K562 (cell line): ENCODE measurements at regions not wholly inside any gene's neighbourhood (a gene's known extent, or its start where the extent isn't known, plus 50 kb on each side); places are given as distances from the start of the nearest gene placed in this dataset.

Experiments
- ATAC-seq: fragments of 200-7000 bp; cut with Tn5 transposase; 3 replicates; pipeline ENCODE4 v1.9.1; 2020; ENCODE audit warnings: moderate library complexity
- BruUV-seq: library from RNA; stranded (reverse); fragments of 400-500 nt; replicated peaks from 2 replicates; lab custom pipeline; 2021; lab: Mats Ljungman, UMichigan
- CTCF ChIA-PET: fragments of 300-600 bp; formaldehyde crosslinking; extraction: SDS; loops from one replicate; lab custom pipeline; 2021; ENCODE audit warnings: low intra/inter-chr PET ratio; lab: Yijun Ruan, JAX
- POLR2A ChIA-PET: fragments of 300-600, 350-650 bp; sonication (Branson Sonifier 250); formaldehyde crosslinking; extraction: SDS; loops from one replicate; lab custom pipeline; 2021; ENCODE audit warnings: antibody characterized with exemption, inconsistent platforms; lab: Yijun Ruan, JAX
- DNase-seq, 4 experiments: peaks; one replicate each; pipeline versions ENCODE4 v3.0.0 to v3.0.0-alpha.2; 2011 to 2018; ENCODE audit warnings: low spot score in 3 of 4, mixed read lengths in 3 of 4; ENCODE audit errors: extremely low read depth in 1 of 4
- FAIRE-seq: peaks from 2 replicates; lab custom pipeline; 2011; peaks lifted over from hg19 to GRCh38; lab: Jason Lieb, UNC
- H2AFZ ChIP-seq: 2 replicates; pipeline ENCODE4 v1.6.0; 2011; ENCODE audit warnings: low read depth, low read length, control low read depth, inconsistent platforms
- H3K27ac ChIP-seq: fragments of 200-600 bp; 3 replicates; pipeline ENCODE4 v1.8.0; 2011; ENCODE audit warnings: low read depth, mild to moderate bottlenecking, control low read depth, inconsistent platforms, low read length, moderate library complexity, mixed read lengths; ENCODE audit errors: extremely low read depth
- H3K27me3 ChIP-seq, 2 experiments: fragments of 300-600 bp in 1 of 2; 2 replicates in 1 of 2; 3 replicates in 1 of 2; pipeline versions ENCODE4 v1.6.0 to v1.8.0; 2011; ENCODE audit warnings: inconsistent platforms in 2 of 2, low read length in 2 of 2, mild to moderate bottlenecking in 1 of 2, mixed read lengths in 1 of 2, moderate library complexity in 1 of 2; ENCODE audit not compliant: control insufficient read depth in 2 of 2, insufficient read depth in 2 of 2
- H3K36me3 ChIP-seq: fragments of 300-600 bp; 3 replicates; pipeline ENCODE4 v1.8.0; 2011; ENCODE audit warnings: mild to moderate bottlenecking, low read length, inconsistent platforms; ENCODE audit not compliant: control insufficient read depth, insufficient read depth
- H3K4me1 ChIP-seq, 2 experiments: fragments of 200-600 bp in 1 of 2; replicated peaks in 1 of 2; 2 replicates in 1 of 2; 3 replicates in 1 of 2; pipeline versions ENCODE4 v1.5.1 to v1.8.0; 2011; ENCODE audit warnings: inconsistent platforms in 2 of 2, low read length in 2 of 2, mild to moderate bottlenecking in 1 of 2, mixed read lengths in 1 of 2, moderate library complexity in 1 of 2; ENCODE audit not compliant: control insufficient read depth in 2 of 2, insufficient read depth in 2 of 2
- H3K4me2 ChIP-seq: 2 replicates; pipeline ENCODE4 v1.6.1; 2011; ENCODE audit warnings: low read length, control low read depth, inconsistent platforms, mixed read lengths; ENCODE audit not compliant: insufficient read depth
- H3K4me3 ChIP-seq: fragments of 200-600 bp; sonication (generic), shearing (Covaris generic); 2 replicates; pipeline ENCODE4 v1.5.1; 2016; ENCODE audit warnings: control low read depth, inconsistent platforms
- H3K79me2 ChIP-seq: fragments of 200-600 bp; 3 replicates; pipeline ENCODE4 v1.8.0; 2011; ENCODE audit warnings: low read length, inconsistent platforms; ENCODE audit not compliant: control insufficient read depth, insufficient read depth
- H3K9ac ChIP-seq, 2 experiments: 2 replicates each; pipeline versions ENCODE4 v1.6.0 to v1.6.1; 2011; ENCODE audit warnings: low read depth in 2 of 2, low read length in 2 of 2, control low read depth in 1 of 2, inconsistent platforms in 1 of 2, mild to moderate bottlenecking in 1 of 2, mixed read lengths in 1 of 2; ENCODE audit not compliant: insufficient read depth in 1 of 2
- H3K9me1 ChIP-seq: one replicate; pipeline ENCODE4 v1.6.0; 2011; ENCODE audit warnings: inconsistent platforms, mild to moderate bottlenecking, low read length, moderate library complexity; ENCODE audit not compliant: control insufficient read depth, insufficient read depth
- H3K9me3 ChIP-seq: replicated peaks from 2 replicates; pipeline ENCODE4 v1.5.1; 2011; ENCODE audit warnings: low read depth, low read length, inconsistent platforms; ENCODE audit not compliant: control insufficient read depth, insufficient read depth
- H4K20me1 ChIP-seq: replicated peaks from 2 replicates; pipeline ENCODE4 v1.6.1; 2011; ENCODE audit warnings: low read length, inconsistent platforms, mixed read lengths; ENCODE audit not compliant: control insufficient read depth, insufficient read depth
- CC2D1A ChIP-seq: fragments of 450-650 bp; IDR thresholded peaks from 2 replicates; pipeline ENCODE4 v1.6.1; 2017; ENCODE audit warnings: mild to moderate bottlenecking
- DNMT1 ChIP-seq: fragments of 450-650 bp; IDR thresholded peaks from 2 replicates; pipeline ENCODE4 v1.6.1; 2016; ENCODE audit warnings: antibody characterized with exemption, mild to moderate bottlenecking
- DPF2 ChIP-seq: fragments of 450-650 bp; IDR thresholded peaks from 2 replicates; pipeline ENCODE4 v1.6.1; 2016
- ESRRA ChIP-seq: fragments of 450-650 bp; IDR thresholded peaks from 2 replicates; pipeline ENCODE4 v1.6.1; 2014; ENCODE audit warnings: low read depth, mild to moderate bottlenecking, moderate library complexity, borderline replicate concordance
- HNRNPH1 ChIP-seq: fragments of 200-400 bp; formaldehyde crosslinking; optimal IDR thresholded peaks from 2 replicates; pipeline ENCODE3; 2017; ENCODE audit warnings: low read depth, mild to moderate bottlenecking, low read length, moderate library complexity
- HNRNPLL ChIP-seq: fragments of 200-400 bp; formaldehyde crosslinking; IDR thresholded peaks from 2 replicates; pipeline ENCODE4 v1.6.1; 2017; ENCODE audit warnings: low read length, low read depth, mild to moderate bottlenecking; ENCODE audit not compliant: poor library complexity, severe bottlenecking
- KAT8 ChIP-seq: fragments of 450-650 bp; IDR thresholded peaks from 2 replicates; pipeline ENCODE4 v1.6.1; 2016; ENCODE audit warnings: low read depth, mild to moderate bottlenecking
- NFIC ChIP-seq: fragments of 450-650 bp; IDR thresholded peaks from 2 replicates; pipeline ENCODE4 v1.6.1; 2017; ENCODE audit warnings: mild to moderate bottlenecking, inconsistent platforms
- NFXL1 ChIP-seq: fragments of 450-650 bp; formaldehyde crosslinking; IDR thresholded peaks from 2 replicates; pipeline ENCODE4 v1.4.0; 2021; ENCODE audit warnings: mild to moderate bottlenecking
- RFX7 ChIP-seq: fragments of 250-450 bp; sonication (Bioruptor Pico); IDR thresholded peaks from 2 replicates; pipeline ENCODE4 v1.5.1; 2021; ENCODE audit warnings: mild to moderate bottlenecking
- SMAD1 ChIP-seq: fragments of 150-350 bp; IDR thresholded peaks from 2 replicates; pipeline ENCODE4 v1.6.1; 2014; ENCODE audit warnings: low read length, low read depth; ENCODE audit not compliant: partially characterized antibody
- ZKSCAN3 ChIP-seq: fragments of 250-450 bp; sonication (Bioruptor Pico); IDR thresholded peaks from 2 replicates; pipeline ENCODE4 v1.4.0; 2020
- ZNF583 ChIP-seq: fragments of 250-450 bp; sonication (Bioruptor Pico); IDR thresholded peaks from 2 replicates; pipeline ENCODE4 v1.4.0; 2020
- ZNF699 ChIP-seq: fragments of 250-450 bp; sonication (Bioruptor Pico); IDR thresholded peaks from 2 replicates; pipeline ENCODE4 v1.8.0; 2021; ENCODE audit warnings: mild to moderate bottlenecking, moderate library complexity; ENCODE audit not compliant: insufficient replicate concordance
- WGBS: fragments of 100-300 bp; shearing (Covaris generic); methylation state at CpG from one replicate; pipeline ENCODE4 v1.1.6; 2016; ENCODE audit warnings: low coverage, mixed read lengths; ENCODE audit not compliant: insufficient coverage; ENCODE audit errors: missing lambda C conversion rate; 5-methylcytosine and 5-hydroxymethylcytosine counted together
- in situ Hi-C: fragments of 300-500 bp; cut with MboI; formaldehyde crosslinking; loops from 4 replicates; pipeline ENCODE4 v1.15.0; 2018; ENCODE audit warnings: inconsistent platforms, mixed read lengths
- intact Hi-C: fragments of 100-400 bp; cut with micrococcal nuclease; formaldehyde crosslinking; loops from 2 replicates; pipeline ENCODE4 v1.14.2; 2022

GRCh38 chr4:125961626-125962025 lies 646.9 kb downstream of the FAT4 start:
- no peak for DNase-seq
- no peak overlapping the region for H3K4me3 ChIP-seq
- no peak for ATAC-seq
- no peaks in the 10 kb centered on the region for H3K36me3 ChIP-seq
- FAIRE-seq: no peak
- TF ChIP-seq CC2D1A: no peak
- no peak for TF ChIP-seq HNRNPH1
- no peak for TF ChIP-seq ZNF583 (CRISPR knock-in tag)
- no peak for TF ChIP-seq NFIC
- TF ChIP-seq ESRRA: no peak
- TF ChIP-seq DNMT1: no peak
- TF ChIP-seq SMAD1: no peak
- TF ChIP-seq RFX7 (CRISPR knock-in tag): no peak
- no peak for TF ChIP-seq HNRNPLL
- TF ChIP-seq NFXL1 (CRISPR knock-in tag): no peak
- TF ChIP-seq ZNF699: no peak
- TF ChIP-seq DPF2: no peak
- TF ChIP-seq ZKSCAN3 (CRISPR knock-in tag): no peak
- no peak for TF ChIP-seq KAT8
- intact Hi-C loops: no loop called here
- H3K4me1 ChIP-seq: no peaks in the 10 kb centered on the region
- in situ Hi-C loops: no loop called here
- no peaks in the 10 kb centered on the region for H3K9me1 ChIP-seq
- WGBS: 0% methylated on average over 5 of the region's 5 CpGs
- H3K4me2 ChIP-seq: no peak overlapping the region
- H3K9ac ChIP-seq: no peak overlapping the region; a peak in 1 of 4 replicates
- CTCF ChIA-PET: no interaction called here
- no peaks in the 10 kb centered on the region for H3K27me3 ChIP-seq
- H3K27ac ChIP-seq: no peak overlapping the region
- no peaks in the 10 kb centered on the region for H3K79me2 ChIP-seq
- H2AFZ ChIP-seq: no peak overlapping the region
- no peaks in the 10 kb centered on the region for H4K20me1 ChIP-seq
- POLR2A ChIA-PET: no interaction called here
- H3K9me3 ChIP-seq: no peaks in the 10 kb centered on the region
- no TSS peak for BruUV-seq
